DND-41 (cell line): ENCODE measurements at regions not wholly inside any gene's neighbourhood (a gene's known extent, or its start where the extent isn't known, plus 50 kb on each side); places are given as distances from the start of the nearest gene placed in this dataset.

Experiments used
- ATAC-seq: fragments of 200-7000 bp; cut with Tn5 transposase; 3 replicates; pipeline ENCODE4 v1.9.1; 2021; ENCODE audit warnings: low read depth; ENCODE audit not compliant: insufficient read depth
- DNase-seq: peaks from one replicate; pipeline ENCODE4 v3.0.0-alpha.2; 2020
- H2AFZ ChIP-seq: 2 replicates; pipeline ENCODE4 v1.6.0; 2012; ENCODE audit warnings: low read depth, low read length
- H3K27ac ChIP-seq: 2 replicates; pipeline ENCODE4 v1.5.1; 2012; ENCODE audit warnings: low read length, inconsistent platforms
- H3K27me3 ChIP-seq: fragments of 200-600 bp; sonication (generic); 2 replicates; pipeline ENCODE4 v1.6.0; 2012; ENCODE audit warnings: low read length, mild to moderate bottlenecking, inconsistent platforms; ENCODE audit not compliant: insufficient read depth, poor library complexity
- H3K36me3 ChIP-seq: 2 replicates; pipeline ENCODE4 v1.5.1; 2012; ENCODE audit warnings: low read length, inconsistent platforms; ENCODE audit not compliant: insufficient read depth
- H3K4me1 ChIP-seq: 2 replicates; pipeline ENCODE4 v1.5.1; 2012; ENCODE audit warnings: mild to moderate bottlenecking, low read length; ENCODE audit not compliant: insufficient read depth
- H3K4me2 ChIP-seq: 2 replicates; pipeline ENCODE4 v1.6.0; 2012; ENCODE audit warnings: mild to moderate bottlenecking, moderate library complexity, low read length, inconsistent platforms; ENCODE audit not compliant: insufficient read depth
- H3K4me3 ChIP-seq, 2 experiments: fragments of 200-600 bp in 1 of 2; shearing (Covaris generic) in 1 of 2; 2 replicates each; pipeline ENCODE4 v1.5.1; 2012 to 2016; ENCODE audit warnings: inconsistent platforms in 2 of 2, low read length in 2 of 2, mild to moderate bottlenecking in 2 of 2, low read depth in 1 of 2, moderate library complexity in 1 of 2
- H3K79me2 ChIP-seq: 2 replicates; pipeline ENCODE4 v1.6.0; 2012; ENCODE audit warnings: low read length, inconsistent platforms; ENCODE audit not compliant: insufficient read depth
- H3K9ac ChIP-seq: 2 replicates; pipeline ENCODE4 v1.6.0; 2012; ENCODE audit warnings: low read depth, mild to moderate bottlenecking, inconsistent platforms, low read length, moderate library complexity
- H3K9me3 ChIP-seq: 2 replicates; pipeline ENCODE4 v1.5.1; 2012; ENCODE audit warnings: low read length, moderate library complexity, mild to moderate bottlenecking, inconsistent platforms; ENCODE audit not compliant: insufficient read depth, severe bottlenecking
- H4K20me1 ChIP-seq: 2 replicates; pipeline ENCODE4 v1.6.0; 2012; ENCODE audit warnings: low read length; ENCODE audit not compliant: insufficient read depth
- EZH2 ChIP-seq: IDR thresholded peaks from 3 replicates; pipeline ENCODE4 v1.6.1; 2012; ENCODE audit warnings: borderline replicate concordance, low read depth, mild to moderate bottlenecking, moderate library complexity, low read length, inconsistent platforms; ENCODE audit not compliant: severe bottlenecking
- TF ChIP-seq, protein P1 (sequence below): IDR thresholded peaks from 2 replicates; pipeline ENCODE4 v1.5.1; 2012; ENCODE audit warnings: borderline replicate concordance, low read length, moderate library complexity, mild to moderate bottlenecking; ENCODE audit not compliant: poor library complexity, severe bottlenecking; ENCODE audit errors: extremely low read depth

DNA sequence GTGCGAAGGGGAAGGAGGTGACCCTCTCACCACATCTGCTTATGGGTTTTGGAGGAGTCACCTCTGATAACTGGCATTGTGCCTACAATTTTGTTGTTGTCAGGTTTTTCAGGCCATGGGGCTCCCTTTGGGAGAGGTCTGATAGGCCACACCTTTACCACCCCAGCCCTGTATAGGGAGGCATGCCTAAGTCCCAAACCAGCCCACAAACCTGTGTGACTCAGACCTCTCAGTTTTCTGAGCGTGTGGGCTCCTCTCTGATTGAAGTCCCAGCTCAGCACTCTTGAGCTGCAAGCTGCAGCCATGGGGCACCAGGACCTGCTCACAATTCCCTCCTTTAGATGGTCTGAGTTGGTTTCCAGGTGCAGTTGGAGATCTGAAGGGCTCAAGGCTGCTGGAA lies 1429.3 kb upstream of the TMEM132C start:
- TF ChIP-seq EZH2: no peak
- TF ChIP-seq, protein P1, sequence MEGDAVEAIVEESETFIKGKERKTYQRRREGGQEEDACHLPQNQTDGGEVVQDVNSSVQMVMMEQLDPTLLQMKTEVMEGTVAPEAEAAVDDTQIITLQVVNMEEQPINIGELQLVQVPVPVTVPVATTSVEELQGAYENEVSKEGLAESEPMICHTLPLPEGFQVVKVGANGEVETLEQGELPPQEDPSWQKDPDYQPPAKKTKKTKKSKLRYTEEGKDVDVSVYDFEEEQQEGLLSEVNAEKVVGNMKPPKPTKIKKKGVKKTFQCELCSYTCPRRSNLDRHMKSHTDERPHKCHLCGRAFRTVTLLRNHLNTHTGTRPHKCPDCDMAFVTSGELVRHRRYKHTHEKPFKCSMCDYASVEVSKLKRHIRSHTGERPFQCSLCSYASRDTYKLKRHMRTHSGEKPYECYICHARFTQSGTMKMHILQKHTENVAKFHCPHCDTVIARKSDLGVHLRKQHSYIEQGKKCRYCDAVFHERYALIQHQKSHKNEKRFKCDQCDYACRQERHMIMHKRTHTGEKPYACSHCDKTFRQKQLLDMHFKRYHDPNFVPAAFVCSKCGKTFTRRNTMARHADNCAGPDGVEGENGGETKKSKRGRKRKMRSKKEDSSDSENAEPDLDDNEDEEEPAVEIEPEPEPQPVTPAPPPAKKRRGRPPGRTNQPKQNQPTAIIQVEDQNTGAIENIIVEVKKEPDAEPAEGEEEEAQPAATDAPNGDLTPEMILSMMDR: no peak
- ATAC-seq: no peak
- Histone ChIP-seq H3K9me3 (peaks cover 4% of the 10 kb centered on the region), H3K4me1 (no peaks in the 10 kb centered on the region), H3K4me3 (no peak overlapping the region), H3K79me2 (no peaks in the 10 kb centered on the region), H4K20me1 (no peaks in the 10 kb centered on the region), H3K9ac (no peak overlapping the region), H3K4me2 (no peak overlapping the region), H3K36me3 (no peaks in the 10 kb centered on the region), H2AFZ (no peak overlapping the region), H3K27me3 (no peaks in the 10 kb centered on the region), H3K27ac (no peak overlapping the region)
- DNase-seq: no peak

DNA sequence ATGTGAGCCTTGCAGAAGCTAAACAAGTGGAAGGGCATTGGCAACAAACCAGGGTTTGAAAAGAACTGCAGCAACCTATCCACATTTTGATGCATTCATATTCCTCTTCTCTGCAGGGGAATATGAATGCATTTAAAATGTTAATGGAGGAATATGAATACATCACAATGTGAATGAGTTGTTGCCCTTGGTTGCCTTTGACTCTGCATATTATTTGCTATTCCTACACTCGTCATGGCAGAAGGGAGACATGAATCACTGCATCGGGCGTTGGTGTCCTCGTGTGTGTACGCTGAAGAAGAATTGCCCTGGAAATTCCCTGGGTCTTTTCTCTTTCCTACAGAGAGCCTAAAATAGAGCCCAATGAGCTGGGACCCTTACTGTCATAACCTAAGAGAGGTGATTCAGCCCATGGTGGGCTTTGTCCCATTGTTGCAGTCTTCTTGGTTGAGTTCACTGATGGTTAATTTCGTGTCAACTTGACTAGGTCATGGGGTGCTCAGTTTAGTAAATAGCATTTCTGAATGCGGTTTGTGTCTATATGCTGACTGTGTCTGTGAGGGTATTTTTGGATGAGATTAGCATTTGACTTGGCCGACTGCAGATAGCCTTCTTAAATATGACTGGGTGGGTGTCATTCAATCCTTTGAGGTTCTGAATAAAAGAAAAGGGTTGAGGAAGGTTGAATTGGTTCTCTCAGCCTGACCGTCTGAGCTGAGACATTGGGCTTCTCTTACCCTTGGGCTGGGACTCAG lies 1422.9 kb upstream of the TMEM132C start:
- Histone ChIP-seq H4K20me1 (no peaks in the 10 kb centered on the region), H3K27me3 (no peaks in the 10 kb centered on the region), H3K4me2 (no peak overlapping the region), H3K4me3 (no peak overlapping the region), H3K79me2 (no peaks in the 10 kb centered on the region), H3K27ac (no peak overlapping the region), H2AFZ (no peak overlapping the region), H3K9ac (no peak overlapping the region), H3K4me1 (no peaks in the 10 kb centered on the region), H3K36me3 (no peaks in the 10 kb centered on the region), H3K9me3 (no peaks in the 10 kb centered on the region)
- DNase-seq: no peak
- TF ChIP-seq, protein P1: no peak
- TF ChIP-seq EZH2: no peak
- ATAC-seq: no peak

DNA sequence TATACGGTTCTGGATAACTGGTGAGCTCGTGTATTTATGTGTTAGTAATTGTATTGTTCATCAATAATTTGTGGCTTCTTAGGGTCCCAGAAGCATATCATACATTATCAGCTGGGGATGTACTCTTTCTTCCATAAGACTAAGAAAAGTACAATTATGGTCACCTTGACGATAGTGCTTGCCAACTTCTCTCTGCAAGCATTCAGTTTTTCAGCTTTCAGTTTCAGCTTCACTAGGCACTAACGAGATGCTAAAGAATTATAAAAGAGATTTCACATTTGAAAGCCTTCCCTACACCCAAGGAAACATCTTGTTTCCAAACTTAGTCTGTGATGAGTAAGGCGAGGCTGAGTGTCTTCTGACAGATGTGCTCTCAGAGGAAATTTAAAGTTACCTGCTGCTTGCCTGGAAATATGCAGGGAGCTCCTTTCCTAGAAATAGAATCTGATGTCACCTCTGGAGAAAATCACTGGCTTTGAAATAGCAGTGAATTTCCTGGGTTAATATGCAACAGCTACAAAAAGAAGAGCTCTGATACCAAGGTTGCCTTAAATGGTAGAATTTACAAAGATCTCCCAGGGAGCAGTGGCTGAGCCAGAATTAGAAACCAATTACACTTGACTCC lies 1419.9 kb upstream of the TMEM132C start:
- H3K9ac ChIP-seq: no peak overlapping the region
- no peaks in the 10 kb centered on the region for H3K27me3 ChIP-seq
- no peak overlapping the region for H2AFZ ChIP-seq
- H4K20me1 ChIP-seq: no peaks in the 10 kb centered on the region
- ATAC-seq (no peak), DNase-seq (no peak)
- no peaks in the 10 kb centered on the region for H3K9me3 ChIP-seq
- H3K27ac ChIP-seq: no peak overlapping the region
- no peak overlapping the region for H3K4me2 ChIP-seq
- no peaks in the 10 kb centered on the region for H3K36me3 ChIP-seq
- H3K79me2 ChIP-seq: no peaks in the 10 kb centered on the region
- TF ChIP-seq, protein P1: no peak
- TF ChIP-seq EZH2: no peak
- no peaks in the 10 kb centered on the region for H3K4me1 ChIP-seq
- no peak overlapping the region for H3K4me3 ChIP-seq
